ENCODE measurements at regions not wholly inside any gene's neighbourhood (a gene's known extent, or its start where the extent isn't known, plus 50 kb on each side); places are given as distances from the start of the nearest gene placed in this dataset.

DNA sequence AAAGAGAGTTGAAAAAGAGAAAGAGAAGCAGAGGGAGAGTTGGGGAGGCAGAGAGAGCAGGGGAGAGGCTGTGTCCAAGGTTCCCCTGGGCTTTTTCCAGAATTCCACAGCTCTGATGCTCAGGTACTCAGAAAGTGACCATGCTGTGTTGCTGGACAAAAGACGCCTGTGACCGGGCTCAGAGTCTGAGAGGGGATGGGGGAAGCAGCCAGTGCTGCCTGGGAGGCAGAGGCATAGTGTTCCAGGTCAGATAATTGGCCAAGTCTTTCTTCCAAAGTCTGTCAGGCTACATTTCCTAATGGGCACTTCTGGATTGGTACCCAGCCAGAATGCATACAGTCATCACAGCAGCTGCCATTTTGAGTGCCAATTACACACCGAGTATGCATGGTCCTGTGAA is 86.1 kb downstream of the PTPRS start:
- TF ChIP-seq, protein P1, sequence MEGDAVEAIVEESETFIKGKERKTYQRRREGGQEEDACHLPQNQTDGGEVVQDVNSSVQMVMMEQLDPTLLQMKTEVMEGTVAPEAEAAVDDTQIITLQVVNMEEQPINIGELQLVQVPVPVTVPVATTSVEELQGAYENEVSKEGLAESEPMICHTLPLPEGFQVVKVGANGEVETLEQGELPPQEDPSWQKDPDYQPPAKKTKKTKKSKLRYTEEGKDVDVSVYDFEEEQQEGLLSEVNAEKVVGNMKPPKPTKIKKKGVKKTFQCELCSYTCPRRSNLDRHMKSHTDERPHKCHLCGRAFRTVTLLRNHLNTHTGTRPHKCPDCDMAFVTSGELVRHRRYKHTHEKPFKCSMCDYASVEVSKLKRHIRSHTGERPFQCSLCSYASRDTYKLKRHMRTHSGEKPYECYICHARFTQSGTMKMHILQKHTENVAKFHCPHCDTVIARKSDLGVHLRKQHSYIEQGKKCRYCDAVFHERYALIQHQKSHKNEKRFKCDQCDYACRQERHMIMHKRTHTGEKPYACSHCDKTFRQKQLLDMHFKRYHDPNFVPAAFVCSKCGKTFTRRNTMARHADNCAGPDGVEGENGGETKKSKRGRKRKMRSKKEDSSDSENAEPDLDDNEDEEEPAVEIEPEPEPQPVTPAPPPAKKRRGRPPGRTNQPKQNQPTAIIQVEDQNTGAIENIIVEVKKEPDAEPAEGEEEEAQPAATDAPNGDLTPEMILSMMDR (conservative IDR thresholded peaks at IDR 0.05; ENCODE audit: low read depth, low read length): no peak
- H3K9ac ChIP-seq: no peak overlapping the region
- no peak overlapping the region for H2AFZ ChIP-seq (ENCODE audit: low read depth)
- H4K20me1 ChIP-seq (ENCODE audit: insufficient read depth): no peaks in the 10 kb centered on the region
- H3K4me1 ChIP-seq (ENCODE audit: low read depth, poor library complexity, severe bottlenecking): no peaks in the 10 kb centered on the region
- H3K79me2 ChIP-seq (ENCODE audit: insufficient read depth, low read depth): no peaks in the 10 kb centered on the region
- no peak overlapping the region for H3K27ac ChIP-seq
- H3K4me3 ChIP-seq (IDR thresholded peaks at IDR 0.05; ENCODE audit: insufficient read depth, low read depth, low read length): no peak overlapping the region
- H3K4me2 ChIP-seq: no peak overlapping the region
- peaks cover 23% of the 10 kb centered on the region; the same call in 1 of the 2 replicates for H3K27me3 ChIP-seq (ENCODE audit: insufficient read depth, low read depth)
- no peaks in the 10 kb centered on the region for H3K36me3 ChIP-seq (ENCODE audit: insufficient read depth)

DNA sequence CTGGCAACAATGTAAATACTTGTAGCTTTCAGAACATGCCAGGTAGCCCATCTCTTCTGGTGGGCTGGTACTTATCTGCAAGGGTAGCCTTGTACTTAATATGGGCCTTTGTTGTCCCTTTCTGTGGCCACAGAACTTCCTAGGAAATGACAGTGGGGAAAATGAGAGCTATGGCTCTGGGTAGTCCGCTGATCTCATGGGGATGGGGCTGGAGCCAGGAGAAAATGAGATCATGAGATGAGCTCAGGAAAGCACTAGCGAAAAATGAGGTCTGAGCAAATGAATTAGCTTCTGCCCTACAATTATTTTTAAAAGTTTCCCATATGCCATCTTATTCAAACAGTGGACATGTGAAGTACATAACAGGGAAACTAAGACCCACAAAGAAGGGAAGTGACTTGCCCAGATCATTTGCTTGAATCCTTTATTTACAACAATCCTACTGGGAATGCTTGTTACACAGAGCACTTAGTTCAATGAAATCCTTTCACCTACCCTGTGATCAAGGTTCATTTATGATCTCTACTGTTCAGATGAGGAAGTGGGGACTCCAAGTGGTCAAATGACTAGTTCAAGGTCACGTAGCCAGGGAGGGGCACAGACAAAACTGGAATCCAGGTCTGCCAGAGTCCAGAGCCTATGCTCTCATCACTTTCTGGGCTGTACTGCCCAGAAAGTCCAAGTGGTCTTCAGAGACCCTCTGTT is 87.1 kb downstream of the PTPRS start:
- no peak overlapping the region for H3K27ac ChIP-seq
- TF ChIP-seq, protein P1 (conservative IDR thresholded peaks at IDR 0.05; ENCODE audit: low read depth, low read length): no peak
- peaks cover 31% of the 10 kb centered on the region; the same call in 1 of the 2 replicates for H3K27me3 ChIP-seq (ENCODE audit: insufficient read depth, low read depth)
- no peak overlapping the region for H2AFZ ChIP-seq (ENCODE audit: low read depth)
- H3K9ac ChIP-seq: no peak overlapping the region
- no peak overlapping the region for H3K4me3 ChIP-seq (IDR thresholded peaks at IDR 0.05; ENCODE audit: insufficient read depth, low read depth, low read length)
- no peak overlapping the region for H3K4me2 ChIP-seq
- no peaks in the 10 kb centered on the region for H3K4me1 ChIP-seq (ENCODE audit: low read depth, poor library complexity, severe bottlenecking)
- no peaks in the 10 kb centered on the region for H3K36me3 ChIP-seq (ENCODE audit: insufficient read depth)
- H3K79me2 ChIP-seq (ENCODE audit: insufficient read depth, low read depth): no peaks in the 10 kb centered on the region
- no peaks in the 10 kb centered on the region for H4K20me1 ChIP-seq (ENCODE audit: insufficient read depth)

DNA sequence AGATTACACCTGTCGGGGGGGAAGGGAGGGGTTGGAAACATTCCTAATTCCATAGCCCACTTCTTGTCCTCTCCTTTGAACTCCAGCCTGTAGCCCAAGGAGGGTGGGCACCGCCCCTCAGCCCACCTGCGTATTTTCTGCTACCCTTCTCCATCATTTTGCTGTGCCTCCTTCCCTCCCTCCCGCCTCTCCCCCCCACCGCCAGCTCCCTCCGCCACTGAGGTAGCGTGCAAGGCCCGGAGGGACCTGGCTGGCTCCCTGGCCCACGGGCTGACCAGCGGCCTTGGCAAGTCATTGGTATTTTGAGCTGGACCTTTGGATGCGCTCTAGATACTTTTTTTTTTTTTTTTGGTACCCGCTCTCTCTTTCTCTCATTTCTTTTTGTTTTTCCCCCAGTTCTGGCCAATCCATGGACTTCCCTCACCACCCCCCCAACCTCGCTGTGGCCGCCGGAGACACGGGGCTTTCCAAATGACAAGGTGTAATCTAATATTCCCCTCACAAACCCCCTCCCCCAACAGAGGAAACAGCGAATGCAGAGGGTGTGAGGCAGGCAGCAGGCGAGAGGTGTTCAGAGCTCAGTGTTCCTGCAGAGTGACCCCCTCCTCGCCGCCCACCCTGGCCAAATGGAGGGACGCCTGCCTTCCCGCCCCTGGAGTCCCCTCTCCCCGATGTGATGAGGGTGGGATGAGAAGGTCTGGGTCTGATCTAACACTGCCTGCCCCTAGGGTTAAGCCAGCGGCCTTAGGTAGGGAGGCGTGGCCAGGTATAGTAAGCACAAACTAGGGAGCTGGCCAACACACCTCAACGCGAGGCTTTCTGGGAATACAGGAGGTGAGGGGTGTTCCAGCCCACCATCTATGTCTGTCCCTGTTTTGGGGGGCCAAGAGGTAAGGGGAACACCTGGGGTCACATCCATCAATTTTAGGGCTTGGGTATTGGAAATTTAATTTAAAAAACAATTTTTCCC is 89.2 kb downstream of the PTPRS start:
- Histone ChIP-seq H3K4me3 (IDR thresholded peaks at IDR 0.05; ENCODE audit: insufficient read depth, low read depth, low read length) (no peak overlapping the region), H3K27me3 (ENCODE audit: insufficient read depth, low read depth) (peaks cover 38% of the 10 kb centered on the region), H3K4me2 (no peak overlapping the region), H3K4me1 (ENCODE audit: low read depth, poor library complexity, severe bottlenecking) (peaks cover 10% of the 10 kb centered on the region), H3K79me2 (ENCODE audit: insufficient read depth, low read depth) (no peaks in the 10 kb centered on the region), H3K36me3 (ENCODE audit: insufficient read depth) (no peaks in the 10 kb centered on the region), H4K20me1 (ENCODE audit: insufficient read depth) (no peaks in the 10 kb centered on the region), H2AFZ (ENCODE audit: low read depth) (no peak overlapping the region), H3K9ac (no peak overlapping the region), H3K27ac (no peak overlapping the region)
- TF ChIP-seq, protein P1 (conservative IDR thresholded peaks at IDR 0.05; ENCODE audit: low read depth, low read length): no peak

DNA sequence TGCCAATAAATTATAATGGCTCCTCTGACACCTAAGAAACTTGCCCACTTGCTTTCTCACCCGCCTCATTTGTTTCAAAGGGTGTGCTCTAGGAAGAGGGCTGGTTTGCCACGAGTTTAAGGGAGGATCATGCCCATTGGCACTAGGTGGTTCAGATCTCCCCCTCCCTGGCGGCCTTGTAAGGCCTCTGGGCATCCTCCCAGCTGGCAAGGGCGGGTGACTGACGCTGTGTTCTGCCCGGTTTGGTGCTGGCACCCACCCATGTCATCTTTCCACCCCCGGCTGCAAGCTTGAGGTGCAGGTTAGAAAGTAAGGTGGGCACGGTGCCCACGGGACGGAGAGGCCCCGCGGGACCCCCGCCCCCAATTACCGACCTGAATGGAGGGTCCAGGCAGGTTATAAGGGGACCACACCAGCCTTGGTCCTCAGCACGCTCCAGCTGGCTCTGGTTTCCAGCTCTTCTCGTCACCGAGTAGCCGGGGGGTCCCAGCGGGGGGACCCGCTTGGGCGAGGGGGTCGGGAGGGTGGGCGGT is 90.4 kb downstream of the PTPRS start:
- Histone ChIP-seq H3K4me3 (IDR thresholded peaks at IDR 0.05; ENCODE audit: insufficient read depth, low read depth, low read length) (no peak overlapping the region), H4K20me1 (ENCODE audit: insufficient read depth) (no peaks in the 10 kb centered on the region), H3K27me3 (ENCODE audit: insufficient read depth, low read depth) (peaks cover 38% of the 10 kb centered on the region), H3K9ac (no peak overlapping the region), H3K27ac (no peak overlapping the region), H3K36me3 (ENCODE audit: insufficient read depth) (no peaks in the 10 kb centered on the region), H2AFZ (ENCODE audit: low read depth) (no peak overlapping the region), H3K4me2 (no peak overlapping the region), H3K79me2 (ENCODE audit: insufficient read depth, low read depth) (no peaks in the 10 kb centered on the region), H3K4me1 (ENCODE audit: low read depth, poor library complexity, severe bottlenecking) (peaks cover 18% of the 10 kb centered on the region)
- TF ChIP-seq, protein P1 (conservative IDR thresholded peaks at IDR 0.05; ENCODE audit: low read depth, low read length): no peak

All from KMS-11 (cell line).